ENCODE measurements at regions not wholly inside any gene's neighbourhood (a gene's known extent, or its start where the extent isn't known, plus 50 kb on each side); places are given as distances from the start of the nearest gene placed in this dataset.

DNA sequence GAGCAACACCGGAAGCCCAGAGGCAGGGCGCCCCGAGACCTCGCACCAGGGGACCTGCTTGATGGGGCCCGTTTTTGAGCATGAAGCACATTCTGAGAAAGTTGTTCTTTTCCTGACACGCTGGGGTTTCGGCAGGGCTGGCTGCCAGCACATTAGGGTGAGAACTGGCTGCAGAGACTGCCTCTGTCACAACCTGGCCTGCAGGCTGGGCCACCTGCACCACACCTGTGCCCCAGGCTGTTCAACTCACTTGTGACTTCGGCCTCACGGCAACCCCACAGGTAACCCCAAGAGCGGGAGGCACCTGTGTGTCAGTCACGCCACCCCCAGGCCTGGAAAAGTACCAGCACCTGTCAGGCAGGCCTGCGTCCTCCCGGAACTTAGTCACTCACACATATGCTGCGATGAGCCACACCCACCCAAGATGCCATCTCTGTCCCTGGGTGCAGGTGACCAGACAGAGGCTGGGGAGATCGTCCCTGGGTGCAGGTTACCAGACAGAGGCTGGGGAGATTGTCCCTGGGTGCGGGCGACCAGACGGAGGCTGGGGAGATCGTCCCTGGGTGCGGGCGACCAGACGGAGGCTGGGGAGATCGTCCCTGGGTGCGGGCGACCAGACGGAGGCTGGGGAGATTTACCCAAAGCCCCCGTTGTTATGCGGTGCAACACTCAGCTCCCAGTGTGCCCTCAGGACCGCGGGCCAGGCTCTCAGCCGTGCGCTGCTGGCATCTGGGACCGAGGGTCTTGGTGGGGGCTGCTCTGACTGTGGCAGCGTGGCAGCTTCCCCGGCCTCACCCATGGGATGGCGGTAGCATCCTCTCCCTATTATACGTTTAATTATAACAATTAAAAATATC, 82.5 kb upstream of the BHLHE23 start:
- TF ChIP-seq EZH2phosphoT487 (IDR thresholded peaks at IDR 0.05; ENCODE audit: borderline replicate concordance, low read depth, low read length), result no peak
- TF ChIP-seq, protein P1, sequence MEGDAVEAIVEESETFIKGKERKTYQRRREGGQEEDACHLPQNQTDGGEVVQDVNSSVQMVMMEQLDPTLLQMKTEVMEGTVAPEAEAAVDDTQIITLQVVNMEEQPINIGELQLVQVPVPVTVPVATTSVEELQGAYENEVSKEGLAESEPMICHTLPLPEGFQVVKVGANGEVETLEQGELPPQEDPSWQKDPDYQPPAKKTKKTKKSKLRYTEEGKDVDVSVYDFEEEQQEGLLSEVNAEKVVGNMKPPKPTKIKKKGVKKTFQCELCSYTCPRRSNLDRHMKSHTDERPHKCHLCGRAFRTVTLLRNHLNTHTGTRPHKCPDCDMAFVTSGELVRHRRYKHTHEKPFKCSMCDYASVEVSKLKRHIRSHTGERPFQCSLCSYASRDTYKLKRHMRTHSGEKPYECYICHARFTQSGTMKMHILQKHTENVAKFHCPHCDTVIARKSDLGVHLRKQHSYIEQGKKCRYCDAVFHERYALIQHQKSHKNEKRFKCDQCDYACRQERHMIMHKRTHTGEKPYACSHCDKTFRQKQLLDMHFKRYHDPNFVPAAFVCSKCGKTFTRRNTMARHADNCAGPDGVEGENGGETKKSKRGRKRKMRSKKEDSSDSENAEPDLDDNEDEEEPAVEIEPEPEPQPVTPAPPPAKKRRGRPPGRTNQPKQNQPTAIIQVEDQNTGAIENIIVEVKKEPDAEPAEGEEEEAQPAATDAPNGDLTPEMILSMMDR (conservative IDR thresholded peaks at IDR 0.05; ENCODE audit: low read length), result no peak
- H3K4me1 ChIP-seq (ENCODE audit: insufficient read depth, low read length, poor library complexity, severe bottlenecking), result no peaks in the 10 kb centered on the region
- no peaks in the 10 kb centered on the region for H3K36me3 ChIP-seq (ENCODE audit: insufficient read depth, low read length)
- H3K4me2 ChIP-seq (ENCODE audit: low read length), result no peak overlapping the region
- H3K9me2 ChIP-seq (ENCODE audit: insufficient read depth, low read length), result no peaks in the 10 kb centered on the region
- ChIA-PET POLR2A (no interaction called here), CTCF (ENCODE audit: unreplicated experiment) (no interaction called here)
- intact Hi-C loops (cut with micrococcal nuclease; ENCODE audit: unreplicated experiment), result no loop called here
- H3K9me3 ChIP-seq (ENCODE audit: low read length), result no peaks in the 10 kb centered on the region
- H3K79me2 ChIP-seq (ENCODE audit: insufficient read depth, low read depth, low read length), result no peaks in the 10 kb centered on the region
- H4K20me1 ChIP-seq (ENCODE audit: insufficient read depth, low read length), result no peaks in the 10 kb centered on the region
- no peak for DNase-seq (ENCODE audit: low spot score)
- BruUV-seq (replicated peaks), result no TSS peak
- no peak overlapping the region for H2AFZ ChIP-seq (ENCODE audit: low read length)
- no peak overlapping the region for H3K27ac ChIP-seq (ENCODE audit: low read depth, low read length, poor library complexity, severe bottlenecking)
- H3K4me3 ChIP-seq (ENCODE audit: low read depth, low read length, poor library complexity, severe bottlenecking), result no peak overlapping the region

DNA sequence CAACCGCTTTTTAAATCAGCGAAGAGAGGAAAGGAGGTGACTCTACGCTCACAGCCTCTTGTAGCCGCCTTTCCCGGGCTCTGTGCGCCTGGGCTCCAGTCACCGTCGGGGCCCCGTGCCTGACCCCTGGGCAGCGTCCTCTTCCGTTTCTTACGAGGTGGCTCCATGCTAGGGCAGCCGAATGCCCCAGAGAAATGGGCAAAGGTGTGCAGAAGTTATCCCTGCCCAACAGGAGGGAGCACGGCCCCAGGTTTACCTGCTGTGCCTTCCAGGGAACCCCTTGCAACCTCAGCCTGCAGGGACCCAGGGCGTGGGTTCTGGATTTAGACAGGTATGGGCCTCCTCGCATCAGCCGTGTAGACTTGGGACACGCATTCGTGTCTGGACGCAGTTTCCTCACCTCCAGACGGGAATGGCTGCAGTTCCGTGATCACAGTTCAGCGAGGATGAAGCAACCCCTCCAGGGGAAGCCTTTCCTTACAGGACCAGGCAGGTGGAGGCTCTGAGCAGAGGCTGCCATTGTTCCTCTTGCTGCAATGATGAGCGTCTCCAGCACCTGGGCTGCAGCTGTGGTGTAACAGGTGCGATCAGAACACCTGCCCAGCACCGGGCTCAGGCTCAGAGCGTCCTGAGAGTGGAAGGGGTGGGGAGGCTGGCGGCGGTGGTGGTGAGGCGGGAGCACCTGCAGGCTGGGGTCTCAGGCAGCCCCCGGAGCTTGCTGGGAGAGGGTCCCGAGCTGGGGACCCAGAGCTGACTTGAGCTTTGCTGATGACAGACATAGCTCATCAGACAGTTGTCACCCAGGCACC, 81.3 kb upstream of the BHLHE23 start:
- Histone ChIP-seq H3K27ac (ENCODE audit: low read depth, low read length, poor library complexity, severe bottlenecking) (no peak overlapping the region), H3K4me1 (ENCODE audit: insufficient read depth, low read length, poor library complexity, severe bottlenecking) (no peaks in the 10 kb centered on the region), H2AFZ (ENCODE audit: low read length) (no peak overlapping the region), H3K4me2 (ENCODE audit: low read length) (no peak overlapping the region), H3K9me3 (ENCODE audit: low read length) (no peaks in the 10 kb centered on the region), H3K4me3 (ENCODE audit: low read depth, low read length, poor library complexity, severe bottlenecking) (no peak overlapping the region), H3K79me2 (ENCODE audit: insufficient read depth, low read depth, low read length) (no peaks in the 10 kb centered on the region), H3K9me2 (ENCODE audit: insufficient read depth, low read length) (no peaks in the 10 kb centered on the region), H4K20me1 (ENCODE audit: insufficient read depth, low read length) (no peaks in the 10 kb centered on the region), H3K36me3 (ENCODE audit: insufficient read depth, low read length) (no peaks in the 10 kb centered on the region)
- no TSS peak for BruUV-seq (replicated peaks)
- TF ChIP-seq, protein P1 (conservative IDR thresholded peaks at IDR 0.05; ENCODE audit: low read length), result no peak
- TF ChIP-seq EZH2phosphoT487 (IDR thresholded peaks at IDR 0.05; ENCODE audit: borderline replicate concordance, low read depth, low read length), result no peak
- intact Hi-C loops (cut with micrococcal nuclease; ENCODE audit: unreplicated experiment), result no loop called here
- DNase-seq (ENCODE audit: low spot score), result no peak
- ChIA-PET POLR2A (no interaction called here), CTCF (ENCODE audit: unreplicated experiment) (no interaction called here)
